GM12891 (cell line): ENCODE measurements at regions not wholly inside any gene's neighbourhood (a gene's known extent, or its start where the extent isn't known, plus 50 kb on each side); places are given as distances from the start of the nearest gene placed in this dataset.

Experiments used
- POLR2A ChIP-seq: IDR thresholded peaks from 2 replicates; pipeline ENCODE4 v1.6.1; 2011; ENCODE audit warnings: low read depth, low read length, control low read depth
- POLR2AphosphoS5 ChIP-seq: IDR thresholded peaks from 2 replicates; pipeline ENCODE4 v1.6.1; 2011; ENCODE audit warnings: low read depth, low read length, control low read depth

- no peak for TF ChIP-seq POLR2A
- no peak for TF ChIP-seq POLR2AphosphoS5
Measured at GRCh38 chr12:4112290-4112689, 161.3 kb upstream of the CCND2 start.
